ENCODE measurements at regions not wholly inside any gene's neighbourhood (a gene's known extent, or its start where the extent isn't known, plus 50 kb on each side); places are given as distances from the start of the nearest gene placed in this dataset.
"Not testable (repeated sequence)": the region's sequence is repeated elsewhere in the genome, so short reads cannot be mapped to it uniquely, and the experiment has no call there.

DNA sequence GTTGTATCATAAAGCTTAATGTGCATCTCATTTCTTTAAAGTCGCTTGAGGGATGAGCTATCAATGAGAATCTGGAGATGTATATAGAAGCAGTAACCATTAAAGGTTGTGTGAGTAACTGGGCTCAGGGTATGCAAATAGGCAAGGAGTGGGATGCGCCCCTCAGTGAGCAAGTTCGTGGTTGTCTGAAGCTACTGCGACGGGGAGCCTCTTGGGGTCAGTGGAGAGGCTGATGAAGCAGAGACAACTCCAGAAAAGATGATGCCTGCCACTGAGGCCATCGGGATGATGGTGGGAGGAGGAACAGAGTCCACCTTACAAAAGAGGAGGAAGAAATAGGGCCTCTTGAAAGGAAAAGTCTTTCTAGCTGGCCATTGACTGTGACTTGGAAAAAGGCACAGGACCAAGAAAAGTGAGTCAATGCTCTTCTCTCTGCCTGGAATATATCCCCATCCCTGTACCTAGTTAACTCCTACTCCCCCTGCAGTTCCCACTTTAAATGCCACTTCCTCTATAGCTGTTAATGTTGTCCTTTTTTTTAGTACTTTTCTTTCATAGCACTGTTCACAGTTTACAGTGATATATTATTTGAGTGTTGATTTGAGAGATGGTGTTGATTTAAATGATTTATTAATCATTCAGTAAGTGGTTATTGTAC, 51.4 kb upstream of the LSM6 start:
- peak; percentile 22 for DNase-seq (ENCODE audit: low spot score)

DNA sequence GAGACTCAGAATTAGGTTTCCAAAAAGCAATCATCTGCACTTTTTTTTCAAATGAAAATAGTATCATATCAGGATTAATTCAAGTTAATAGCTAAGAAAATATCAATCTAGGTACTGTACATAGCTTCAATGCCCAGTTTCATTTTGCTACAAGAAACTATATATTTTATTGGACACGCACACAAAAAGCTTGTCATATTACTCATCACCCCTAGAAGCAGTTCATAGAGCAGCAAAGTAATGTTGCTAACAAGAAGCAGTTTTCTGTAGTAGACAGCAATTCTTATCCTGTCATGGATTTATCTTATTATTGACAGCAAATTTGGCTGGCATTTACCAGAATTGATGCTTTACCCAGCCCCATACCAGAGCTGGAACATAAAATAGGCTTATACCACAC, 52.3 kb upstream of the LSM6 start:
- DNase-seq (ENCODE audit: low spot score) = no peak

DNA sequence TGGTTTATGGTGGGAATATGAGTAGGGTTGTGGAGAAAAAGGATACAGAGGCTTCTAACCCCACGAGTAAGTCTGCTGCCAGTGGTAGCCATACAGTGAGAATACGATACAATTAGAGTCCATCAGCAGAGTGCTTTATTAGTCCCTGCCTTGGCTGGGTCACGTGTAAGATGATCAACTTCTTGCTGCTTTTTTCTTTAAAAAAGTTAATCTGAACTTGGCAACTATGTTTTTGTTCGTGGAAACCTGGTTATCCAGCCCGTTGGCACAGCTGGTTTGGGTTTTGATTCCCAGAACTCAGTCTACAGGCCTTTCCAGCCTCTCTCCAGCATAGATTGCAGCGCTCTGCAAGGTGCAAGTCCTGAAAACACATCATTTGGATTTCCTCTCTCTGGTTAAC, 53.1 kb upstream of the LSM6 start:
- no peak for DNase-seq (ENCODE audit: low spot score)

DNA sequence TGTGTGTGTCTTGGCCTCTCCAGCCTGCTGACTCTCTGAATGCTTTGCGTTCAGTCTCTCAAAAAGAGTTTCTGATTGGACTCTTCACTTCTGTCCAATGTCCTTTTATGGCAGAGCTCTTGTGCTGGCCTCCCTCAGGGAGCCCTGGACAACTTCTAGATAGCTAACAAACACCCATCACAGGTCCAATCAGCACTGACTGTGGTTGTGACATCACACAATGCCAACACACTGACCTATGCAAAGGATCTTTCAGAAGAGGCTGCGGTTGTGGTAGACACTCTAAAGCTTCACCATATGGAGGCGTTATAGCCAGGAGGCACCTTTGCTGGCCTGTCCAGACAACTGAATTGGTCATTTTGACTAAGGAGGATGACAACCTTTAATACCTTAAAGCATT, 53.8 kb upstream of the LSM6 start:
- DNase-seq (ENCODE audit: low spot score) = no peak

DNA sequence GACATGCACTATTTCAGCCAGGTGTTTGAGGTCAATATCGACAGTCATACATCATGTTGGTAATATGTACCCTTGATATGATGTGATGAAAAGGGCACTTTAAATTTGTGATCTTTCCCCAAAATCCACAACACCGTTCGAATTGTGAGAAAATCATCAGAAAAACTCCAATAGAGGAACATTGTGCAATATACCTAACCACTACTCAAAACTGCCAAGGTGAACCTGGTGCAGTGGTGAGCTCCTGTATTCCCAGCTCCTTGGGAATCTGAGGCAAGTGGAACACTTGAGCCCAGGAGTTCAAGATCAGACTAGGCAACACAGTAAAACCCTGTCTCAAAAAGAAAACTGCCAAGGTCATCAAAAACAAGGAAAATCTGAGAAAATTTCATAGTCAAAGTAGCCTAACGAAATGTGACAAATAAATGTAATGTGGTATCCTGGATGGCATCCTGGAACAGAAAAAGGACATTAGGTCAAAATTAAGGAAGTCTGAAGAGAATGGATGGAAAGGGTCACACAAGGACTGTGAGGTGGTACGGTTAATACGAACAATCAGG, 55.6 kb upstream of the LSM6 start:
- no peak for DNase-seq (ENCODE audit: low spot score)

DNA sequence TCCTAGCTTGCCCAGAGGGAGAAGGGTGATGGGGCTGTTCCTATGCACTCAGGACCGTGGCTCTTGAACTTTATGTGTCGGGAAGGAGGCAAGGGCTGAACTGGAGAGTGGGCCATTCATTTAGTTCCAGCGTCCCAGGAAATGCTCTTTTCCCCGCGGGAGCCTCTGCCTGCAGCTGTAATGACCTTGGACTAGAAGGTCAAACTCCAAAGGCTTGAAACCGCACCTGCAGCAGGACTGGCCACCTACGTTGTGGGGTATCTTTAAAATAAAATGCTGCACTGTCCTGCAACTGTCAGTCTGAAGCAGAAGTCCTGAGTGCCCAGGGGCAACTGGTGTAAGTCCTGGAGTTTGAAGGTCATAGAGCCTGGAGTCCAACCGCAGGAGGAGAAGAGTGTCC, 61.5 kb upstream of the LSM6 start:
- no peak for DNase-seq (ENCODE audit: low spot score)

DNA sequence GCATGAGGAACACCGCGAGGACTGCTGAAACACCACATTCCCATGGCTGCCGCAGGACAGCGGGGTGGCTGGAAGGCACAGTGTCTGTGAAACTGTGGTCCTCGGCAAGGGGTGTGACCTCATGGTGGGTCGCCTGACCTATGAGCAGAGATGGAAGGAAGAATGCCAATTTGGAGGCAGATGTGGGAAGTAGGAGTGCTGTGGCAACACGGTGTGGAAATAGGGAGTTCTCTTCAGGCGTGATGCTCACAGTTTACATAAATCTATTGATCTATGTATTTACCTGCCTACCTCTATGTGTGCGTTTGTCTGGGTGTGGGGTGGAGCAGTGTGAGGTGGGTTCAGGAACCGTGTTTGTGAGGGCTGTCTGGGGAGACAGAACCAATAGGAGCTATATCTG, 62.3 kb upstream of the LSM6 start:
- no peak for DNase-seq (ENCODE audit: low spot score)

DNA sequence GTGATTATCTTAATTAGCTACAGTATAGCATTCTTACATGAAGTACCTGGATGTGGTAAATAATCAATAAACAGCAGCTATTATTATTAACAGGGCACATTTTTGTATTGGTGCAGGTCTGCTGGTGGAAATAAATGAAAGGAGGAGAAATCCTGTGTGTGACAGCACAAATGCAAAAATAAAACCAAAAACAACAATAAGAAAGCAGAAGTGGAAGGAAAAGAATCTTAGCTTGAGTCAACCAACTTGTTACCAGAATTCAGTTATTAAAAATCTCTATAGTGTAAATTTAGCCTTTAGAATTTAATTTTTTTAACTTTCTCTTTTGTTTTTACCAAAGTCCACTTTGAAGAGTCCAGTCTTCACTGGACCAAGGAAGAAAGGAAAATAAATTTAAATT, 63.1 kb upstream of the LSM6 start:
- no peak for DNase-seq (ENCODE audit: low spot score)

DNA sequence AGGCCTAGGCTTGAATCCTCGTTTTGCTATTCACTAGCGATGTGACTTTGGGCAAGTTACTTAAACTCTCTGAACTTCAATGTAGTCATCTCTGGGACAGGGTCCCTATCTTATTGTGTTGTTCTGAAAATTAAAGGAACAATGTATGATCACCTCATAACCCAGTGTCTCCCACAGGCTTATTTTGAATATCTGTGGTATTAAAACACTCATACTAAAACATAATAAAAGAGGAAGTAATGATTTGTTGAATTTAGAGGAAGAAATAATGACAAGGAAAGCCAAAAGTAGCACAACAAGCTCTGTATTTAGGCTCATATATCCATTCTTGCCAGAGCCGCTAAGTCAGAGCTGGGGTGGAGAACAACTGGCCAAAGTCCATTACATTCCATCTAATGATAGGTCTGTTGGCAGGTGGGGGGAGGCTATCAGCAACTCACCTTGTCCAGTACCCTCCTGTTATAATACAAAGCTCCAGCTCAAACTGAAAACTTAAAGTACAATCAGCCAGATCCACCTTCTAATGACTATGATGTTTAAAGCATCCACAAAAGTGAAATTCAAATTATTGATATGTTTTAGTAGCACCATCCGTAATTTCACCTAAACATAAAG, 64.5 kb upstream of the LSM6 start:
- peak; percentile 32 for DNase-seq (ENCODE audit: low spot score)

DNA sequence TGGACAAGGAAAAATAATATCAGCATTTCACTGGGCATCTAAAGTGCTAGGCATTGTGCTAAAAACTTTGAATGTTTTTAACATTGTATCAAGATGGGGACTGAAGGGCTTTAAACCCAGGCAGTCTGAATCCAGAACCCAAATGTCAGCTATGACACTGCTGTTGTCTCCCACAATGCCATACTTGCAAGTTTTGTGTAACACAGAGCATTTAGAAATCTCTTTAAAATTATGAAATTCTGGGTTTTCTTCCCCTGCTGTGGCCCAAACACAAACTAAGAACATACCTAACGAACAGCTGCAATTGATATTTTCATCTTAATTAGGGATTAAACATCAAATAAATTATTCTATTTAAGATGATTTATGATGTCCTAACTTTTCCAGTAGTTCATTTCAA, 66.8 kb upstream of the LSM6 start:
- no peak for DNase-seq (ENCODE audit: low spot score)

DNA sequence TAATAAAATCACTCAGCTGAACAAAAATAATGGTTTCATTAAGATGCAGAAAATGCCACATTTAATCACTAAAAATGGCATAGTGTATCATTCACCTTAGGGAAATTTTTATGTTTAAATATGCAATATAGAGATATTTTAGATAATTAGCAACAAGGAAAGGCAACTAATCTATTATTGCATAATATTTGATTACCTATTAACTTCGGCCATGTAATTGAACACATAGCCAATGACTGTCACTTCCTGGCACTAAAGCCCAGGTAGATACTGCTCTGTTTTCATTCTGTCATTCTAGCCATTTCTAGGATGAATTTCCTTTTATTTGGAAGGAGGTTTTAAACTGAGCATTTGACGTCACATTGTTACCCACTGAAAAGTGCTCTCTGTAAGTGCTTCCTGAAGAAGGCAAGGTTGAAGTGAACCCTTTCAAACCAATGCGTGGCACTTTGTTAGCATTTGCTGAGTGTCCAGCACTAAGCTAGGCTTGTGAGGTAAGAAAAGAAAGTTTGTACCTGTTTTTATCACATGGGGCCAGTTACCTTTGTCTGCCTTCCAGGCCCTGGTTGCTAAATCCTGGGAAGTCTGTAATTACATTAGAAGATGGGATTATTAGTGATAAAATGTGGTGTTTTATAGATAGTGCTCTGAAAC, 67.8 kb upstream of the LSM6 start:
- no peak for DNase-seq (ENCODE audit: low spot score)

DNA sequence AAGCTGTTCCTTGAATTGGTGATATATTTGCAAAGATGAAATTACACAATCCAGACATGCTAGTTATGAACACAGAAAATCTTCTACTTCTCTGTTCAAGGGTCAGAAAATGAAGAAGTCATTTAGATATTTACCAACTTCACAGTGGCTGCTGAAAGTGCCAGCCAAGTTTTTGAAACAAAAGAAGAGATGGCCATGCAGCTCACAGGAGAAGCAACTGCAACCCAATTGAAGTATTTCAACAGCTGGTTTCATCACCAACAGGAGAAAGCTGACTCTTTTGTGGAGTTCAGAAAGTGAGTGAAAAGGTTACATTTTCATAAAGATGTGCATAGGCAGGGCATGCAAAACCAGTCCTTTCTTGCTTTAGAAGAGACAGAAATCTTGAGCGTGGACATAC, 70.1 kb upstream of the LSM6 start:
- DNase-seq (ENCODE audit: low spot score) = no peak

DNA sequence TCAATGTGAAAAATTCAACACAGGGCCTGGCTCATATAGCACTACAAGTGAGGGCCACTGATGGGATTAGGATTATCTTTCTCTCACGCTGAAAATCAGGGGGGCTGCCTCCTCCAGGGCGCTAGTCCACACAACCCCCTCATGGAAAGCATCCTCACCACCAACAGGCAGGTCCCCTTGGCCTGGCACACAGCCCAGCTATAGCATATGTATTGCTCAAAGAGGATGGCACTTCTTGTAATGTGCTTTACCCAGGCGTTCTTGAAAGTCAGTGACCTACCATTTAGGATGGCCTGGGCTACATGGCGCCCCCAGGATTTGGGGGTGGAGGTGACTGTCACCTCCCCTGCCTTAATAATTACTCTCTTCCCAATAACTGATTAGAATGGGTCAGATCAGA, 71.0 kb upstream of the LSM6 start:
- no peak for DNase-seq (ENCODE audit: low spot score)

DNA sequence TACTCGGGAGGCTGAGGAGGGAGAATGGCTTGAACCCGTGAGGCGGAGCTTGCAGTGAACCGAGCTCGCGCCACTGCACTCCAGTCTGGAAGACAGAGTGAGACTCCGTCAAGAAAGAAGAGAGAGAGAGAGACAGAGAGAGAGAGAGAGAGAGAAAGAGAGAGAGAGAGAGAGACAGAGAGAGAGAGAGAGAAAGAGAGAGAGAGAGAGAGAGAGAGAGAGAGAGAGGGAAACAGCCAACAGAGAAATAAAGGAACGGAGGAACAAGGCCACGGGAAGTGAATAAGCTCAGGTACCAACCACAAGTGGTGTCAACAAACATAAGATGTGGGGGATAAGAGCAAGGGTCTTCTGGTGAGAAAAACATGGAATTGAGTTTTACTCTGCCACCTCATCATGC, 71.5 kb upstream of the LSM6 start:
- DNase-seq (ENCODE audit: low spot score) = not testable (repeated sequence)

DNA sequence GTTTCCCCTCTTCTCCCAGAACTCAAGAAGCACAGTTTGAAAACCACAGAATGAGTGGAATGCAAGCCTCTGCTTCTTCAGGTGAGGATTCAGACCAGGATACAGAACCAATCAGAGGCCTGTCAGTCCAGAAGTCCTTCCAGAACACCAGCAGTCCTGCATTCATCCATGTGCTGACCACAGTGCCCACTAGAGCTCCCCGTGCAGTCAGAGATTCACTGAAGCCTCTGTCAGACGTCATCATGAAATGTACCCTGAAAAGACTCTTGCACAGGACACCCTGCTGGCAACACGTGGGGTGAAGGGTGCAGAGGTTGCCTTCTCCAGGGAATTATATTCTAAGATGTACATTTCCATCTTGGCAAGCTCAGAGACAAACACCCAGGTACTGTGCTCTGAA, 75.9 kb upstream of the LSM6 start:
- no peak for DNase-seq (ENCODE audit: low spot score)

DNA sequence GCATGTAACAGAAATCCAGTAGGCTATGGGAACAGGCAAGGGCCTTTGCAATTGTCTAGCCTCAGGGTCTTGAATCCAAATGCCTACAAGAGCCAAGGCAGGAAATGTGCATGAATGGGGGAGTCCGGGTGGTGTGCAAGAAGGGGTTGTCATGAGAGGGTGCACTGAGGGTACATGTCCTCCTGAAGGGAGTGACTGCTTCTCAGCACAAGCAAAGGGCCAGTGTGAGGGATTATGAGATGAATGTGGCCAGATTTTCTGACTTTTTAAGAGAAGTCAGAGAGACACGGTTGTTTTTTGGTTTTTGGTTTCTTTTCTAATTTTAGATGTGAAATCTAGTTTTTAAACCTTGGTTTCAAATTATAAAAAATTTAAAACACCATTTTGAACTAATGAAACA, 76.5 kb upstream of the LSM6 start:
- DNase-seq (ENCODE audit: low spot score) = no peak

DNA sequence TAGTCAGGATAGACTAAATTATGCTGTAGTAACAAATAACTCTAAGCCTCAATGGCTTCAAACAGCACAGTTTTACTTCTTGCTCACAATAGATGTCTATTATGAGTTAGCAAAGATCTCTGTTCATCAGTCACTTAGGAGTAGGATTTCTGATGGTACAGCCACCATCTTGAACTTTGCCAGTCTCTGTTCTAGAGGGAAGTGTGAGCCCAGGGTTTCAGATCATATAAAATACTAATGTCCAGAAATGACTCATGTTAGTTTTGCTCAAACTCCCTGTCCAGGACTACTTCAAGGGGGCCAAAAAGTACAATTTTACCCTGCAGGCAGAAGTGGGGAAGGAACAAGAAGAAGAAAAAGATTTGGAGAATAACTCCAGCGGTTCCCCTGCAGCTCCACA, 77.1 kb upstream of the LSM6 start:
- no peak for DNase-seq (ENCODE audit: low spot score)

DNA sequence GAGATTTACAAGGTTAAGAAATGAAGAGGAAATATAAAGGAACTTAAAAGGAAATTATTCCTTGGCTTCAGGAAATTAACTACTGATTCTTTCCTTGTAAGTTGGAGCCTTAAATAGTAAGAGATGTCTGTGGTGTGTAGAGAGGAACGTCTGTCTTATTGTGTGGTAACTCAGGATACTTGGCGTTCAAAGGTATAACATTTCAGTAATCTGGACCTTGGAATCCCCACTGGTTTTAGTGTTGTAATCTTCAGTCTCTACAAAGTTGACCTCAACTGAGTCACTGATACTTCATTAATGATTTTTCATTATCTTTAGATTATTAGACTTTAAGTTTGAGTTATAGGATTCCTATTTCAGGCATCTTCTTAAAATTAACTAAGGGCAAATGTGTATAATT, 79.1 kb upstream of the LSM6 start:
- DNase-seq (ENCODE audit: low spot score) = no peak

DNA sequence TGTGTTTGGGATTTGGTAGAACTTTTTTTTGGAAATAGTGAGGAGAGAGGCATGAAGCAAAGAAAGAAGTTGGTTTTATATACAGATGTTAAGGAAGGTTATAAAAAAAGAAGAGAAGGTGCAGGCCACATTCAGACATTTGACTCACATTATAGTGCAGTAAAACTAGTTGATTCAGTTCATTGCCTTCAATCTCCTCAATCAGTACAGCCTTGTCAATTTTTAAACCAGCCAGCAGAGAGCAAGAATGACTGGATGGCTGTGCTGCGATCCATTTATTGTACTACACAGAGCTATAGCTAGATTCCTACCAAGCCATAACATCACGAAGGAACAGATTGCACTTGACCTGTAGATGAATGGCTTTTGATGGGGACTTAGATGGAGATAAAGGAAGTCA, 79.7 kb upstream of the LSM6 start:
- DNase-seq (ENCODE audit: low spot score) = no peak

DNA sequence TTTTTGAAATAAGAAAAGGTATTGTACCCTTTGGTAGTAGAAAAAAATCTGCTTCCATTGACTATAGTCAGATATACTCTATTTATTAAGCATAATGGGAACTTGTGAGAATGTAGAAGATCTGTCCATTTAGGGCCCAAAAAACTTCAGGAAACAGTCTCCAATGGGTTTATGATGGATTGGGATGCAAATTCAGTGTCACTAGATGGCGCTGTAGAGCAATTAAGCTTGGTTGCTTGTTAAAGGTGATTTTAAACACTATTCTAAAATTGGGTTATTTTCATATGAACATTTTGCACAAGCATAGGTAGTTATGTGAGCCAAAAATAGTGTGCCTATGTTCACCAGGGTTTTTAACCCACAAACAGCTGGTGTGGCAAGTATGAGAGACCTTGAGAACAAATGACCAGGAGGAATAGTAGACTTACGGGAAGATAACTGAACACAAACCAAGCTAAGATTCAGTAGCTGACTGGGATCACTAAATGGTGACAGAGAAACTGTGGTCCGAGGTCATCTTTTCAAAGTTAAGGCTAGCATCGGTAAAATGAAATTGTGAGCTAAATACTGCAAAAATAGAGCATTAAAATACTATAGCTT, 80.3 kb upstream of the LSM6 start:
- peak; percentile 33 for DNase-seq (ENCODE audit: low spot score)

DNA sequence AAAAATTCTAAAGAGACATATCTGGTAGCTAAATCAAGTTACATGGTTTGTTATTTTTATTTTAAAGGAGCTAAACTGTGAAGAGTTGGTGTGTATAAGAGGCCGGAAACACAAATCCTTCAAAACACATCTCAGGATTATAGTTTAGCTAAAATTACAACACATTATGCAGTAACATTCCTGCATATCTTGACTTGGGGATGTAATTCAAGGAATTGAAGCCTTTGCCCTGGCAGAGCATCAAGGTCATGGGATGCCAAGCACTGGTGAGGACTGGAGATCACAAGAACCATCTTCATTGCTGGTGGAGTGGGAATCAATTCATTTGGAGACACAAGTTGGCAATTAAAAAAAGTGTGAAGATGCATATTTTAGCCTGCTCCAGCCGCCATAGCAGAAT, 86.8 kb upstream of the LSM6 start:
- no peak for DNase-seq (ENCODE audit: low spot score)

DNA sequence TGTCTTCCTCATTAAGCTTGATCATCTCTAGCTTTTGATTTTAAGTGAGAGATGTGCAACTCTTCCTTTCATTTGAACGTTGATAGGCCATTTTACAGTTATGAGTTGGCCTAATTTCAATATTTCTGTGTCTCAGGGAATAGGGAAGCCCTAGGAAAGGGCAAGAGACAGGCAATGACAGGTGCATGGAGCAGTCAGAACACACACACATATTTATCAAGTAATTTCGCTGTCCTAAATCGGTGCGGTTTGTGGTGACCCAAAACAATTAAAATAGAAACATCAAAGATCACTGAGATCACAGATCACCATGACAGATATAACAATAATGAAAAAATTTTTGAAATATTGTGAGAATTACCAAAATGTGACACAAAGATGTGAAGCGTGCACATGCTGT, 87.7 kb upstream of the LSM6 start:
- DNase-seq (ENCODE audit: low spot score) = no peak

DNA sequence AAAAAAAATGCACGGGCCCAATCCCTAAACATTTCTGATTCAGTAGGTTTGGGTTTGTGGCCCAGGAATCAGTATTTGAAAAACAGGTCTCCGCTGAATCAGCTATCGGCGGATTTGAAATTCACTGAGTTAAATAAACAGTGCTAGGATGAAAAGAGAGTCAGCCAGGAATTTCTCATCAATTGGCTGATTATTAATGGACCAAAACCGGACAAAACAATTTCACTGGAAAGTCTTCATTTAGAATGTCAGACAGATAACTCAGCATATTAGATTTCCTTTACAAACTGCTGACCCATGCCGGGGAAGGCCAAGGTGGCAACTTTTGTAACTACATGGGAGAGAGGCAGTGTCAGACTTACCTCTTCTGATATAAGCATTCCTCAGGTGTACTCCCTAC, 99.4 kb upstream of the LSM6 start:
- DNase-seq (ENCODE audit: low spot score) = no peak

All from germinal center (tissue), 1 donor.